Transverse colon (tissue), 3 donors: ENCODE measurements at regions not wholly inside any gene's neighbourhood (a gene's known extent, or its start where the extent isn't known, plus 50 kb on each side); places are given as distances from the start of the nearest gene placed in this dataset.

Experiments used
- CTCF ChIP-seq, 5 experiments: fragments of 200-600 bp in 3 of 5; fragments of 450-650 bp in 2 of 5; sonication (generic) in 3 of 5; IDR thresholded peaks; 1 replicate in 2 of 5; 2 replicates in 3 of 5; pipeline ENCODE4 v1.5.1; 2016 to 2017; ENCODE audit warnings: antibody characterized with exemption in 5 of 5, inconsistent platforms in 3 of 5, mild to moderate bottlenecking in 2 of 5, moderate library complexity in 1 of 5
- EP300 ChIP-seq: sonication (generic); formaldehyde crosslinking; IDR thresholded peaks from one replicate; pipeline ENCODE4 v1.6.1; 2017; ENCODE audit warnings: antibody characterized with exemption, low read depth
- POLR2A ChIP-seq: fragments of 450-650 bp; IDR thresholded peaks from one replicate; pipeline ENCODE4 v1.6.1; 2016; ENCODE audit warnings: antibody characterized with exemption, mild to moderate bottlenecking, moderate library complexity

- no peak for TF ChIP-seq CTCF (IDR thresholded peaks at IDR 0.05)
- TF ChIP-seq EP300: no peak
- no peak for TF ChIP-seq POLR2A
These were observed 209.7 kb upstream of the ARHGAP20 start for GRCh38 chr11:110921742-110922521.
